Activated T-cell treated with anti-CD3 and anti-CD28 coated beads, Interleukin-2, amount 50 U/mL, for 4 hours (primary cell): ENCODE measurements at regions not wholly inside any gene's neighbourhood (a gene's known extent, or its start where the extent isn't known, plus 50 kb on each side); places are given as distances from the start of the nearest gene placed in this dataset.
"Not testable (repeated sequence)": the region's sequence is repeated elsewhere in the genome, so short reads cannot be mapped to it uniquely, and the experiment has no call there.

Experiments
- ATAC-seq, 2 donors: fragments of 200-7000 bp; cut with Tn5 transposase; one replicate each; pipeline ENCODE4 v1.10.0; 2021
- DNase-seq: peaks from one replicate; pipeline ENCODE4 v3.0.0-alpha.2; 2020
- H3K27me3 Mint-ChIP-seq: one replicate; pipeline ENCODE4 v1.8.0; 2021; ENCODE audit warnings: low read depth, mixed read lengths
- H3K36me3 Mint-ChIP-seq: one replicate; pipeline ENCODE4 v1.8.0; 2022; ENCODE audit warnings: mixed read lengths; ENCODE audit not compliant: insufficient read depth
- H3K4me1 Mint-ChIP-seq: one replicate; pipeline ENCODE4 v1.8.0; 2021; ENCODE audit warnings: low read depth, mixed read lengths
- H3K4me3 Mint-ChIP-seq: one replicate; pipeline ENCODE4 v1.8.0; 2021; ENCODE audit warnings: mild to moderate bottlenecking, moderate library complexity, mixed read lengths
- H3K9me3 Mint-ChIP-seq: one replicate; pipeline ENCODE4 v1.8.0; 2021; ENCODE audit warnings: mixed read lengths

- Mint-ChIP-seq H3K9me3 (no peaks in the 10 kb centered on the region), H3K4me3 (no peak overlapping the region), H3K36me3 (no peaks in the 10 kb centered on the region), H3K4me1 (no peaks in the 10 kb centered on the region), H3K27me3 (no peaks in the 10 kb centered on the region)
- DNase-seq (no peak), ATAC-seq (no peak)
Measured at GRCh38 chr5:118604106-118604505, 384.2 kb downstream of the DTWD2 start.

- H3K4me3 Mint-ChIP-seq: no peak overlapping the region
- H3K4me1 Mint-ChIP-seq: no peaks in the 10 kb centered on the region
- ATAC-seq: no peak
- H3K36me3 Mint-ChIP-seq: no peaks in the 10 kb centered on the region
- H3K27me3 Mint-ChIP-seq: no peaks in the 10 kb centered on the region
- no peak for DNase-seq
- H3K9me3 Mint-ChIP-seq: no peaks in the 10 kb centered on the region
Measured at GRCh38 chr5:118603278-118603677, 385.1 kb downstream of the DTWD2 start.

- H3K9me3 Mint-ChIP-seq: no peaks in the 10 kb centered on the region
- H3K36me3 Mint-ChIP-seq: no peaks in the 10 kb centered on the region
- DNase-seq: no peak
- H3K4me1 Mint-ChIP-seq: no peaks in the 10 kb centered on the region
- no peak overlapping the region for H3K4me3 Mint-ChIP-seq
- ATAC-seq: no peak
- H3K27me3 Mint-ChIP-seq: no peaks in the 10 kb centered on the region
Measured at GRCh38 chr5:118598311-118598710, 390.0 kb downstream of the DTWD2 start.

GRCh38 chr5:118597543-118597942, 390.8 kb downstream of the DTWD2 start:
- H3K27me3 Mint-ChIP-seq: no peaks in the 10 kb centered on the region
- DNase-seq (no peak), ATAC-seq (no peak)
- no peaks in the 10 kb centered on the region for H3K36me3 Mint-ChIP-seq
- no peaks in the 10 kb centered on the region for H3K9me3 Mint-ChIP-seq
- H3K4me1 Mint-ChIP-seq: no peaks in the 10 kb centered on the region
- no peak overlapping the region for H3K4me3 Mint-ChIP-seq

GRCh38 chr5:118596255-118596654, 392.1 kb downstream of the DTWD2 start:
- Mint-ChIP-seq H3K4me3 (no peak overlapping the region), H3K36me3 (no peaks in the 10 kb centered on the region), H3K27me3 (no peaks in the 10 kb centered on the region), H3K4me1 (no peaks in the 10 kb centered on the region), H3K9me3 (no peaks in the 10 kb centered on the region)
- ATAC-seq: no peak
- no peak for DNase-seq

- no peak for ATAC-seq
- Mint-ChIP-seq H3K27me3 (no peaks in the 10 kb centered on the region), H3K9me3 (no peaks in the 10 kb centered on the region), H3K36me3 (no peaks in the 10 kb centered on the region), H3K4me3 (no peak overlapping the region), H3K4me1 (no peaks in the 10 kb centered on the region)
- DNase-seq: no peak
Measured at GRCh38 chr5:118593003-118593328, 395.4 kb downstream of the DTWD2 start.

GRCh38 chr5:118592229-118593002, 395.9 kb downstream of the DTWD2 start:
- no peaks in the 10 kb centered on the region for H3K27me3 Mint-ChIP-seq
- no peak for ATAC-seq

GRCh38 chr5:118590806-118591205, 397.5 kb downstream of the DTWD2 start:
- DNase-seq (no peak), ATAC-seq (no peak)
- Mint-ChIP-seq H3K4me1 (no peaks in the 10 kb centered on the region), H3K4me3 (no peak overlapping the region), H3K27me3 (no peaks in the 10 kb centered on the region), H3K9me3 (no peaks in the 10 kb centered on the region), H3K36me3 (no peaks in the 10 kb centered on the region)

More at GRCh38 chr5:118592229-118593002, 395.9 kb downstream of the DTWD2 start:
- no peaks in the 10 kb centered on the region for H3K4me1 Mint-ChIP-seq
- no peaks in the 10 kb centered on the region for H3K9me3 Mint-ChIP-seq
- no peak for DNase-seq
- H3K36me3 Mint-ChIP-seq: no peaks in the 10 kb centered on the region
- no peak overlapping the region for H3K4me3 Mint-ChIP-seq

GRCh38 chr5:118580949-118581348, 407.4 kb downstream of the DTWD2 start:
- ATAC-seq (no peak), DNase-seq (no peak)
- H3K9me3 Mint-ChIP-seq: no peaks in the 10 kb centered on the region
- no peak overlapping the region for H3K4me3 Mint-ChIP-seq
- no peaks in the 10 kb centered on the region for H3K27me3 Mint-ChIP-seq
- no peaks in the 10 kb centered on the region for H3K4me1 Mint-ChIP-seq
- H3K36me3 Mint-ChIP-seq: no peaks in the 10 kb centered on the region

GRCh38 chr5:118578093-118578492, 410.3 kb downstream of the DTWD2 start:
- ATAC-seq: no peak
- Mint-ChIP-seq H3K36me3 (no peaks in the 10 kb centered on the region), H3K4me1 (no peaks in the 10 kb centered on the region), H3K27me3 (no peaks in the 10 kb centered on the region), H3K9me3 (no peaks in the 10 kb centered on the region), H3K4me3 (no peak overlapping the region)
- no peak for DNase-seq

- DNase-seq (no peak), ATAC-seq (no peak)
- Mint-ChIP-seq H3K36me3 (no peaks in the 10 kb centered on the region), H3K4me1 (no peaks in the 10 kb centered on the region), H3K27me3 (no peaks in the 10 kb centered on the region), H3K4me3 (no peak overlapping the region), H3K9me3 (no peaks in the 10 kb centered on the region)
Measured at GRCh38 chr5:118577621-118578020, 410.7 kb downstream of the DTWD2 start.

GRCh38 chr5:118570276-118570675, 418.1 kb downstream of the DTWD2 start:
- H3K36me3 Mint-ChIP-seq, DNase-seq, H3K4me3 Mint-ChIP-seq, H3K27me3 Mint-ChIP-seq, H3K4me1 Mint-ChIP-seq, ATAC-seq, H3K9me3 Mint-ChIP-seq: not testable (repeated sequence)

GRCh38 chr5:118569596-118569995, 418.8 kb downstream of the DTWD2 start:
- DNase-seq, H3K9me3 Mint-ChIP-seq, H3K27me3 Mint-ChIP-seq, H3K4me1 Mint-ChIP-seq, H3K36me3 Mint-ChIP-seq, H3K4me3 Mint-ChIP-seq, ATAC-seq: not testable (repeated sequence)

GRCh38 chr5:118565335-118565971, 422.9 kb downstream of the DTWD2 start:
- no peak for ATAC-seq
- Mint-ChIP-seq H3K36me3 (no peaks in the 10 kb centered on the region), H3K27me3 (no peaks in the 10 kb centered on the region), H3K9me3 (no peaks in the 10 kb centered on the region), H3K4me1 (no peaks in the 10 kb centered on the region), H3K4me3 (no peak overlapping the region)
- no peak for DNase-seq

GRCh38 chr5:118561971-118562370, 426.4 kb downstream of the DTWD2 start:
- H3K4me1 Mint-ChIP-seq: no peaks in the 10 kb centered on the region
- no peaks in the 10 kb centered on the region for H3K9me3 Mint-ChIP-seq
- ATAC-seq: no peak
- no peak for DNase-seq
- no peaks in the 10 kb centered on the region for H3K27me3 Mint-ChIP-seq
- no peak overlapping the region for H3K4me3 Mint-ChIP-seq
- H3K36me3 Mint-ChIP-seq: no peaks in the 10 kb centered on the region
